ENCODE measurements at regions not wholly inside any gene's neighbourhood (a gene's known extent, or its start where the extent isn't known, plus 50 kb on each side); places are given as distances from the start of the nearest gene placed in this dataset.

DNA sequence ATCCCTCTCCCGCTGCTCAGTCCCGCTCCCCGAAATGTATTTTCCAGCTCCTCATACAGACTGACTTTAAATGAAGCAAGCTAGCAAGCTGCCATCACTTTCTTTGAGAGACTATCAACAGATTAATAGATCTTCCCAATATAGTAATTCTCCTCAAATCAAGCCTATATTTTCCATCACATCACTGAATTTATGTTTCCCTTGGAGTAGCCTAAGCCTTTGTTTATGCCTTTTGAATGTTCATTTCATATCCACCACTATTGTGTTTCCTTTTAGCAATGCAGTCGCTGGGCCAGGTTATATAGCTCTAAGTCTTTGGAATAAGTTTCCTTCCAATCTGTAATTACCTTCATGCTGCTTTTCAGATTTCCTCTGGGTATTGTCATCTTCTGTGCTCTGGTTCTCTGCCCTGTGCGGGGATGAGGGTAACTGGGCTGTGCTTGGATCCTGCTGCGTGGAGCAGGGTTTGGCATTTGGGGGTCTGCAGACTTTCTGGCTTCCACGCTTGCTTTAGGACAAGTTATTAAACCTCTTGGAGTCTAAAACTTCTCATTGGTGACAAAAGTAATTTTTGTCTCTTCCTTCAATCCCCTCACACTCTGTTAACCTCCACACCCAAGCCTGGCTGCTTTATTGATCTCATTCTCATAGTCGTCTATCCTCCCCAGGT lies 256.9 kb downstream of the DLEU7 start:
- DNase-seq, result no peak

DNA sequence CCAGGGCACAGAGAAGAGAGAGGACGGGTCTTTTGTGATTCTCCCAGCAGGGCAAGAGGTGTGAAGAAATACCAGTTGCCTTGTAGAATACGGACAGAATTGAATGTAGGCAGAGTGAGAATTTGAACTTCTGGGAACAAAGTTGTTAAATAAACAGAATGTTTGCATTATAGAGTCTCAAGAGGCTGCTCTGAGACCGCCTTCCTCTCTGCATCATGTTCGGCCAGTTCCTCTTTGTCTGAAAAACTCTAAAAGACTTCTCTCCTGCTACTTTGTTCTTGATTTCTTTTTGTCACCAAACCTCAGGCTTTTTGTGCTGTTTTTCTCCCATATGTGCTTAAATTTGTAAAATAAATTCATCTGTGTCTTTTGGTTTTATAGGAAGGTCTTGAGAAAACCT lies 256.4 kb downstream of the DLEU7 start:
- DNase-seq, result no peak

DNA sequence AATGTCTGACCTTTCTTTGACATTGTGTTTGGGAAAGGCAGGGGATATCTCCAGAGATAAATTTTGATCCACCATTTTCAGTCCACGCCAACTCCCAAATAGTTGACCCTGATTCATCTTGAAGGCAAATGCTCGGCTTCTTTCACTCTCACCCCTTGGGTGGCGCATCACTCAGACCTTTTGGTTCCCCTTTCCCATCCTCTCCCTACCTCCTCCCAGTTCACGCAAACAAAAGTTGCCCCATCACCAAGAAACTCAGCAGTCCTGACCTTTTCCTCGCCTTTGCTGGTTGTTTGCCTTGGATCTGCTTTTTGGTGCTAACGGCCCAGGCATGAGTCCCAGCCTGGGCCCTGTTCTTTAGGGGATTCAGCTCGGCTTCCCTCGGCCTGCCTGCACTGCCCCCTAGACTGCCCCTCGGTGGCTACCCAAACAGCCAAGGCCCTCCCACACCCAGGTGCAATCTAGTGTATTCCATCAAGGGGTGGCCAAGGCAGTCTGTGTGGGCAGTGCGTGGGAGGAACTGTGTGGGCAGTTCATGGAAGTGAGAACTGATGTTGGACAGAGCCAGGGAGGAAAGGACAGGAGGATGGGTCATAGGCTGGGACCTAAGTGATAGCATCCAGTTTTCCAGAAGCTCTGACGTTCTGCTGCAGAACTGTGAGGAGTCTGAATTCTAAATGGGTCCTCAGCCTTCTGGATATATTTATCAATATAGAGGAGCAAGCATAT lies 255.7 kb downstream of the DLEU7 start:
- DNase-seq, result no peak

DNA sequence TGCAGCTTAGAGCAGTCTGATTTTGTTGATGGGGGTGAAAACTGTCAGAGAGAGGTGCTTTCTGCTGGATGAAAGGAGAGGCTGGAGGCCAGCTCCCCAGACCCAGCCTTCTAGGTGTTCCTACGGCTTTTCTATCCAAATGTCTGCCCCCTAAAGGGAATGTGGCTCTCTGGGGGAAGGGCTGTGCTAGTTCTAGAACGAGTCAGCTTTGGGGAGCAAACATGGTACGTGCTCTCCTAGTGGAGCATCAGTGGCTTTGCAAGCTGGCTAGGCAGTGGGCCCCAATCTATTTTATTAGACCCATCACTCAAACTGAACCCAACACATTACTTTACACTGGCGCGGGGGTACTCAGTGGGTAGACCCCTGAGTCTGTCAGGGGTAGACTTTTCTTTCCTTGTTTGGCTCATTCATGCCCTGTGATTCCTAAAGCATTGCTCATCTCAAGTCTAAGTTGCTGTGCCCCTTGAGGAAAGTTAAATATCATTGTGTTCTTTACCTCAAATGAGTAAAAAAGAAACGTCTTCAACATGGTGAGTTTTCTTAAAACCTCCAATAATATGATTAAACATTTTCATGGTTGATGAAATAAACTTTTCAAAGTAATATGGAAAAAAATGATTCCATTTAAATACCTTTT lies 254.9 kb downstream of the DLEU7 start:
- DNase-seq, result no peak

DNA sequence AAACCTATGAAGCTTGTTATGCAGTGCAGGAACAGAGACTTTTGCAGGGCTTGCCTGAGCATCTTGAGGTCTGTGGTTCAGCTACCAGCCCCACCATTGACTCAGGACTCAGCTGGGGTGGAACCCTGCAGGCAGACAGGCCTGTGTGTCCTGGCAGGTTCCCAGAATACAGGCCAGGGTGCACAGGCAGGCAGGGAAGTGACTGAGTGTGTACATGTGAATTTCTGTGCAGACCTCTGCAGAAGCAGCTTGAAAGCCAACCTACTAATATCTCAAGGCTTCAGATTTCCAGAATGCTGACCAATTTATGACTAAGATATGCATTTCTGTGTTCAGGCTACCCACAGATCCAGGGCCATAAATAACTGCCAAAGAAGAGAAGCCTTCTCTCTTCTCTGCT lies 254.4 kb downstream of the DLEU7 start:
- no peak for DNase-seq

GRCh38 chr13:50589651-50590054 lies 253.8 kb downstream of the DLEU7 start:
- DNase-seq, result no peak

- no peak for DNase-seq
Measured at GRCh38 chr13:50592412-50593155, 250.9 kb downstream of the DLEU7 start.

DNA sequence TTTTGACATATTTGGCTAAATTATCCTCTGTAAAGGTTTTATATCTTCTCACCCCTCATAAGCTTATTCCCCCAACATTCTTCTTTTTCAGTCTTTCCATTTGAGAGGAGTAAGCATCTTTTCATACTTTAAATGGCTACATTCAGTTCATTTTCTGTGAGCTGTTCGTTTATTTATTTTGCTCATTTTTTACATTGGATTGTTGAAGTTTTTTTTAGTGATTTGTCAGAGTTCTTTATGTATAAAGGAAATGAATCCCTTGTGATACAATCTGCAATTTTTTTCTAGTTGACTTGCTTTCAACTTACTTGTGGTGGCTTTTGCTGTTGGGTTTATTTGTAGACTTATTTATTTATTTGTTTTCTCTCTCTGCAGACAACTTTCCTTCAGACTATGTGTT lies 250.3 kb downstream of the DLEU7 start:
- DNase-seq, result no peak

- peak; percentile 8 to 69 for DNase-seq
Measured at GRCh38 chr13:50594276-50595051, 249.0 kb downstream of the DLEU7 start.

DNA sequence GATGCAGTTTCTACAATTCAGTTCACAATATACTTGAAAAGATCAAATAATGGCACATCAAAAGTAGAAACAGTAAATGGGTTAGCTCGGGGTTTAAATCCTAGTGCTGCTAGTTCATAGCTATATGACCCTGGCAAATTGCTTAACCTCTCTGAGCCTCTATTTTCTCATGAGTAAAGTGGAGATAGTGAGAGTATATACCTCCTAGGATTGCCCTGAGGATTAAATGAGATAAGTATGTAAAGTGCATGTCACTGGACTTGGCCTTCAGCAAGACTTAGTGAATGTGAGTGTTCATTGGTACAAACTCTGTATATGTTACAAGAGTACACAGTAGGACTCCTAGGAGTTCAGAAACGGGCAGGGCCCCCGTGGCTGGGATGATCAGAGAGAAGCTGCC lies 248.3 kb downstream of the DLEU7 start:
- DNase-seq, result no peak

DNA sequence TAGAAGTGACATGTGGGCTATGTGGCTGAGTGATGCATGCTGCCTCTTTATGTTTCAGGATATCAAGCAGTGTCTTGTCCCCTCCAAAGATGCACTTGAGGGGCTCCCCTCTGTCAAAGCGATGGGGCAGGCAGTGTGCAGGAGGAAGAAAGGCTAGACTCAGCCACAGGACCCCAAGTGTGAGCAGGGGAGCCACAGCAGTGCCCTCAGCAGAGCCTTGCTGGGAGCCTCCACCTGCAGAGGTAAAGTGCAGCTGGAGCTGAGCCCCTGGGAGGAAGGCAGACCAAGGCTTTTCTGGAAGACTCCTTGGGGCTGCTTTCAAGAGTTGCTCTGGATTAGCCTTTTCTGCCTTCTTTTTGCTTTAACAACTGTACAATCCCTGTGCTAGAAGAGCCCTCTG lies 247.3 kb downstream of the DLEU7 start:
- DNase-seq, result no peak

DNA sequence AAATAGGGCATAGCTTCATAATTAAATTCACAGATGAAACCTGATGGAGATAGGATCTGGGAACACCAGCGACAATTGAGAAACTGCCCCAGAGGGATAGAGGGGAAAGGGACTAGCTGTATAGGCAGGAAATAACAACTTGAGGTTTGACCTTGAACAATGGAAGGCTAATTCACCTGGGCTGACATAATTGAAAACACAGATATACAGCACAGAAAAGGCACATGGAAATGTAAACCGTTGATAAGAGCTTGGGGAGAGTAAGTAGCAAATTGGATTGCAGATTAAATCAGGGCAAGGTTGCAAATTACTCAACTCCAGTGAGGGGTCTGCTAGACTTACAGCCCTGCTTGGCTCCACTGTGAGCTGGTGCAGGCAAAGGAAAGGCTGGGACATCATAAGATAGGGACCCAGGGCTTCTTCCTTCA lies 246.7 kb downstream of the DLEU7 start:
- DNase-seq, result no peak

- DNase-seq, result no peak
Measured at GRCh38 chr13:50598338-50598737, 245.2 kb downstream of the DLEU7 start.

- DNase-seq, result no peak
Measured at GRCh38 chr13:50599046-50599445, 244.4 kb downstream of the DLEU7 start.

DNA sequence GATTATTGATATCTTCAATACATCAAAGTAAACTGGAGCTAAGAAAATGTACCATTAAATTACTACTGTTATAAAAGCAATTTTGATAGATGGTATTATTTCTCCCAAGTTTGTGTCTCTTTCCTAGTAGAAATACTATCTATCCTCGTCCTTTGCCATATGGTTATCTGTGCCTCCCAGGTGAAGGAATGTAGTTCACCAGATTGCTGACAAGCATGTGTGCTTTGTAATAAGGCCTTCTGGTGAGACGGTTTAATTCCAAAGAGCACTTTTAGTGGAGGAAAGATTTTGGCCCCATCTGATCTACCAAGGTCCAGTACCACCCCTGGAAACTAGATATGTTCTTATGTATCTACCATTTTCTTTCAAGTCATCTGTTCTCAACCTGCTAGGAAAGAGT lies 243.6 kb downstream of the DLEU7 start:
- DNase-seq, result no peak

GRCh38 chr13:50608370-50608769 lies 235.1 kb downstream of the DLEU7 start:
- no peak for DNase-seq

DNA sequence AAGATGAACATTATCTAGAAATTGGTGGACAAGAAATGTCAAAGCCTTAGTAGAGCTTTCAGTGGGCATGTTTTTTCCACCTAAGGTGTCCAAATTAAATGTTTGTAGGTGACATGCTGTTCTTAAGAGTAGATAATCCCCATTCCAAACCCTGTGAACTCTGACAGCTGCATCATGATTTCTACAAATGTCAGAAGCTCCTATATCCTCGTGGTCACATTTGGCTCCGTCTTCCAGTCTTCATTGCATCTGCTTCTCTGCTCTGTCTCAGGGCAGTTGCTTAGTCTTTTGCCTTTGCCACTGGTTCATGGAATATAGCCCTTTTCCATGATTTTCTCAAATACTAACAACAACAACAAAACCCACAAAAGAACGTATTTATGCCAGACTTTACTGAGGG lies 234.5 kb downstream of the DLEU7 start:
- no peak for DNase-seq

GRCh38 chr13:50610238-50610637 lies 233.3 kb downstream of the DLEU7 start:
- DNase-seq, result no peak

DNA sequence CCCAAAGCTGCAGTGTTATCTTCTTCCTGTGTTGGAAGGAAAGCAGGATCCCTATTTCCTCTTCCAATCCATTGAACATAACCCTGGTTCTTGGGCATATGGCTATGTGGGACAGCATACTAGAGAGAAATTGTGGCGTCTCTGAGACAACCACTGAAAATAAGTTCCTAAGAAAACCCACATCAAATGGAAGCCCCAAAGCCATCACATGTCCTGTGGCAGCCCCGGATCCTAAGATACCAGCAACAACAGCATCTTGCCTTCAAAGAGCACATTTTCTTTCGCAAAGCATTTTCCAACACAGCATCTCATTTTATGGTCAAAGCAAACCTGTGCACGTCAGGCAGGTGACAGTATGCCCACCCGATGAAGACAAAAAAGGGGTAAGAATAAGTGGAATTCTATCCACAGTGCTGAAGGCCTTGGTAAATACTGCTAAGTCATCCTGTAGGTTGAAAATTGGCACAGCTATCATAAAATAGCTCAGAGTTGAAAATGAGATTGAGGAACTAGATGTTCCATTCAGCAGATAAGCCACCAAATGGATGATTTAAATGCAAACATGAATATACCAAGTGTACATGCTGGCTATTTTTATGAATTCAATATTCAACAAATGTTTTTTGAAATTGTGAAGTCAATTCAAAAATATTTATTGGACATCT lies 232.2 kb downstream of the DLEU7 start:
- DNase-seq, result peak in 1 of 2 donors; percentile 4

- DNase-seq, result no peak
Measured at GRCh38 chr13:50612717-50613116, 230.8 kb downstream of the DLEU7 start.

DNA sequence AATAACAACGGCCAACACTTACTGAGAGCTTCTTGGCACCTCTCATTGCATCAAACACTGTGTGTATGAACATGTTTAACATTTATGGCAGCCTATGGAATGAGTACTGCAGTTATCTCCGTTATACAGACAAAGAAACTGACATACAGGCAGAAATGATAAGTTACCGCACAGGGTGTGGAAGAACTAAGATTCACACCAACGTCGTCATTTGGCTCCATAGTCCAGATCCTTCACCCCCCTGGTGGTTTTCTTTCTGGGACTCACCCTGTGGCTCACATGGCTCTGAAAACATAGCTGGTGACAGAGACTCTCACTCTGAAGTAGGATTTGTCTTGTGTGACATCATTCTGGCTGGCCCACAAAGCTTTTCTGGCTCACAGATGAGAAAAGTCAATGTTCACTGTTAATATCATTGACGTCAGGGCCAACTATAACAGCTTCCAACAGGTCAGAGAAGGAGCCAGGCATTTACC lies 230.1 kb downstream of the DLEU7 start:
- DNase-seq, result no peak

- no peak for DNase-seq
Measured at GRCh38 chr13:50615234-50615633, 228.3 kb downstream of the DLEU7 start.
